GM12872 (cell line): ENCODE measurements at regions not wholly inside any gene's neighbourhood (a gene's known extent, or its start where the extent isn't known, plus 50 kb on each side); places are given as distances from the start of the nearest gene placed in this dataset.

Source experiments
- TF ChIP-seq, protein P1 (sequence below): IDR thresholded peaks from 3 replicates; pipeline ENCODE4 v1.5.1; 2011; ENCODE audit warnings: low read depth, mild to moderate bottlenecking, low read length, moderate library complexity; ENCODE audit not compliant: insufficient read depth

DNA sequence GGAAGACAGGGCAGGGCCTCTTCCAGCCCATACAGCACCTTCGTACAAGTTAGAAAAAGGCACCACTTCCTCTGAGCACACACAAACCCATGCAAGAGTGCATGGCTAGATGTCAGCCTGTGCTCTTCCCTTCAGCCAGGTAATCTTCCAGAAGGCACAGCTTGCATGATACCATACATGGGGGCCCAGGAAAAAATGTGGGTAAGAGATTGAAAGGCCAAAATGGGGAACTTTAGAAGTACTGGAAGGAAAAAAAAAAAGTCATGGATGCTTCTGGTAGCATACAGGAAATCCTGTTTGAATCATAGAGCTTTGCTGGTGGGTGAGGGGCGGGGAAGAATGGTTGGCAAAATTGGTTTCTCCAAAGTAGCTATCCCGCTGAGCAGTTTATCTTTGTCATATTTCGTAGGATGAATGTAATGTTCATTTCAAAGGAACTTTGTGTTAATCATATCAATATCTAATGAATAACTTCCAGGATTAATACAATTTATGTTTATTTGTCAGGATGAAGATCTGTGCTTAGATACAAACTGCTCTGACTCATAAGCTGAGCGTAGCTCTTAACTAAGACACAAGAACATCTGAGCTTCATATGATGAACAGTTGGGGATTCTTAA lies 78.2 kb upstream of the MAP3K1 start:
- TF ChIP-seq, protein P1, sequence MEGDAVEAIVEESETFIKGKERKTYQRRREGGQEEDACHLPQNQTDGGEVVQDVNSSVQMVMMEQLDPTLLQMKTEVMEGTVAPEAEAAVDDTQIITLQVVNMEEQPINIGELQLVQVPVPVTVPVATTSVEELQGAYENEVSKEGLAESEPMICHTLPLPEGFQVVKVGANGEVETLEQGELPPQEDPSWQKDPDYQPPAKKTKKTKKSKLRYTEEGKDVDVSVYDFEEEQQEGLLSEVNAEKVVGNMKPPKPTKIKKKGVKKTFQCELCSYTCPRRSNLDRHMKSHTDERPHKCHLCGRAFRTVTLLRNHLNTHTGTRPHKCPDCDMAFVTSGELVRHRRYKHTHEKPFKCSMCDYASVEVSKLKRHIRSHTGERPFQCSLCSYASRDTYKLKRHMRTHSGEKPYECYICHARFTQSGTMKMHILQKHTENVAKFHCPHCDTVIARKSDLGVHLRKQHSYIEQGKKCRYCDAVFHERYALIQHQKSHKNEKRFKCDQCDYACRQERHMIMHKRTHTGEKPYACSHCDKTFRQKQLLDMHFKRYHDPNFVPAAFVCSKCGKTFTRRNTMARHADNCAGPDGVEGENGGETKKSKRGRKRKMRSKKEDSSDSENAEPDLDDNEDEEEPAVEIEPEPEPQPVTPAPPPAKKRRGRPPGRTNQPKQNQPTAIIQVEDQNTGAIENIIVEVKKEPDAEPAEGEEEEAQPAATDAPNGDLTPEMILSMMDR, result no peak

DNA sequence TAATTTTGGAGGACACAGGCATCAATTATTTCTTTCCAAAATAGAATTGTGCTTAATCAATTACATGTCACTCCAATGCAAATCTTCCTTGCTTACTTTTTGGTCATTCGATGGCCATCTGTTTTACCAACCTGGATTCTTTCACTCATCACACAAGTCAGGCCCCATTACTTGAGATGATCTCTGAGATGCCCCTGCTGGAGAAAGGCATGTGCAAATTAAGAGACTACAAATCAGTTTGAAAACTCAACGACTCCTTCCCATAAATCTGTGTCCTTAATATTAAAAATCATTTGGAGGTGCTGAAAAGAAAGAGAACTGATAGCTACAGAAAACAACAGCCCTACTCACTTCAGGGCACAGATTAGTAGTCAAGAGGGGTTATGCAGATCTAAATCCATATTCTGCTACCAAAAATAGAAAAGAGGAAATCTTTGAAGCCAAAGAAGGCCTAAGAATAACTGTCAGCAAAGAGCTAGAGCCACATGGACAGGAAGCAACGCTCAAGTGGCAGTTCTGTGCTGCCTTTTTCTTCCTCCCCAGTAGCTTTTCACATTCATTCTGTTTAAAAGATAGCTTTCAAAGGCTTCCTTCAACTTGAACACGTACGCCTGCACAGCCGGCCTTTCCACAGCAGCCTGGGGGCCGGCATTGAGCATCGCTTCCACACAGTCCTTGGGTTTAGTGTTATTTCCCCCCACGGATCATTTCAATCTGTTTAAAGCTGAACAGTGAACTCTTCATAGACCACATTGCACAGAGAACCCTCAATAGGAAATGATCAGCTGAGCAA lies 79.3 kb upstream of the MAP3K1 start:
- TF ChIP-seq, protein P1, result no peak

DNA sequence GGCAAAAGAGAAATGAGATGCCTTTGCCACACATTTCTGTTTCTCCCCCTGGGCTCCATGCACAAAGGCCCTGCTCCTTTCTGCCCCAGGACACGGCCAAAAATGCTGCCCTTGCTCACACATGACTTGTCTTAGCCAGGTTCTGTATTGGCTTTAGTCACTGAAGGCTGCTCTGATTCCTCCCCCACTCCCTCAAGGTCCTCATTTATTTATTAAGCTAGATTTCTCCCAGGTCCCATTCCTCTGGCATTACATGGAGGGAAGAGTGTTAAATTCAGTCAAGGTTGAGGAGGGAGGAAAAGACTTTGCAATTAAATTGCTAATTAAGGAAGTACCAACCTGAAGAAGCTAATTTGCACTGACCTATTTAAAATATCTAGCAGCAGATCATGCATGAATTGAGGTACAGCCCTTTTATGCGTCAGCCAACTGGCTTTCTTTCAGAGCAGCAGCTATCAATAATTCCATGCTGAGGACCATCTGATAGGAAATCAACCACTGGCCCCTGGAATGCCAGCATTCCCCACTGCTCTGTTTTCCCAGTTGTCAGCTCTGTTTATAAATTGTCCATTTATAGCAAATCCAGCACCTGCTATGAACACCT lies 81.2 kb upstream of the MAP3K1 start:
- TF ChIP-seq, protein P1, result no peak

DNA sequence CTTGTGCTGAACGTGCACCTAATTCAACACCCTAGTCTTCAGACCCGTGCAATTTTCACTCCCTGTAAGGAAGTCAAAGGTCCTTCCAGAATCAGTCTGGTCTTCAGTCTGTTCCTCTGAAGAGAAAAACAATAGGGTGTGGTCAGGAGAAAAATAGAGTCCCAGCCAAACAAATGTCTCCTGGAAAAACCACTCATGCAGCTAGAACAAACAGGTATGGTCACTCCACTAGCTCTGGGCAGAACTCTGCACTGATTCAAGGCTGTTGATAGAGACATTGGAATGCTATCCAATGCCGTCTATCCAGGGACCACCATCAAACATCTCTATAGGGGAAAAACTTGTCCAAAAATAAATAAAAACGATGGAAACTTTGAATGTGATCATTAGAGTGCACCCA lies 81.8 kb upstream of the MAP3K1 start:
- TF ChIP-seq, protein P1, result no peak

DNA sequence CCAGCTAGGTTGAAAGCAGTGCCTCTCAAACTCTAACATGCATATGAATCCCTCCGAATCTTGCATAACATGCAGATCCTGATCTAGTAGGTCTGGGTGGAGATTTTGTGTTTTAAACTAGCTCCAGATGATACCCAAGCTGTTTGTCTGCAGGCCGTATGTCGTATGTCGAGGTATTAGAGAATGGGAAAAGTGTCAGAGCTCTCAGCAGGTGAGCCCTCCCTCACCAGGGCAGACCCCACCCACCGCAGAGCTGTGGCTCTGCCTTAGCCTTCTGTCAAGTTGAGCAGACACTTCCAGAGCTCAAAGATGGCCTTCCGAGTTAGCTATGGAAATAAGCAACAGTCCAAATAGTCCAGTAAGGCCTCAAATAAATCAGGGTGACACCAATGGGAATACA lies 83.2 kb upstream of the MAP3K1 start:
- TF ChIP-seq, protein P1, result no peak

DNA sequence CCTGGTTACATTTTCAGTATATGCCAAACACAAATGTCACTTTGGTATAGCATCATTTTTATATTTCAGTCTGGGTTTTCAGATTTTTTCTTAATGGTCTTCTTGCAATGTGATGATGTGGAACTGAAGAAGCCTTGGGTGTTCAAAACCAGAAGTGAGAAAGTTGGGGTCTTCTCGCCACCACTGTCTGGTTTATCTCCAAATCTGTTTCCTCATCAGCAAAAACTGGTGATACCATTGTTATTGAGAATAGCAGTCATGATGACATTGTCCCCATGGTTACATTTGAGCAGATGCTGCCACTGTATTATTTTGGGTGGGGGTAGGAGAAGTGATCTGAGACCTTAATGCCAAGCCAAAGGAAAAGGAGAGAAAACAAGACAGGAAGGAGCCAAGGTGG lies 85.9 kb upstream of the MAP3K1 start:
- TF ChIP-seq, protein P1, result no peak

DNA sequence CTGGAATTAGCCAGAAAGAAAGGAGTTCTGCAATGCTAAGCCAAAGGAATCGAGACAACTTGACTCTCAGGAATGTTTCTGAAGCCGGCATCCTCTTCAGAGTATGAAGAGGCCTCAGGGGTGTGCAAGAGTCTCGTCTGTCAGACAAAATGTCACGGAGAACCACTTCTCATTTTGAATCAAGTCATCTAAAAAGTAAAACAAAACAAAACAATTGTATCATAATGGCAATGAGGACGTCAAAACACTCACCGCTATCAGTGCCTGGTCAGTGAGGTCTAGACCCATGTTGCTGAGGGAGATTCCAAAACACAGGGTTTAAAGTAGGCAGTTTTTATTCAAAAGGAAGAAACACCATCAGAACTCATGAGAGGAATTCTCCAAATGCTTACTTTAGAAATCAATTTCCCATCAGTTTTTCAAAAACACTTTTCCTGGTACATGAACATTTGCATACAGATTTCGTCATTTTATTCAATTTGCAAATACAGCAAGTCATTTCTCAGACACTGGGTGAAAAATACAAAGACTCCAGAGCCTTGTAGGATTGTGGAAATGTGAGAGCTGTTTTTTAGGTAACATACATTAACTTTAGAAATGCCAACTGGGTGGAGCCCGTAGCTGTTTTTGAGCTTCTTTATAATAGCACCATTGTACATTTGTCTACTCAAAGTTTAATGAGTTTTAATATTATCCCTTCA lies 89.5 kb upstream of the MAP3K1 start:
- TF ChIP-seq, protein P1, result no peak
